Natural killer cell (primary cell): ENCODE measurements at regions not wholly inside any gene's neighbourhood (a gene's known extent, or its start where the extent isn't known, plus 50 kb on each side); places are given as distances from the start of the nearest gene placed in this dataset.
A peak's percentile ranks its signal among the peaks of the same experiment; 100 is the strongest.

ENCODE experiments used
- ATAC-seq, 3 donors: fragments of 150-1000 bp in 2 of 3; fragments of 200-7000 bp in 1 of 3; cut with Tn5 transposase; 1 replicate in 1 of 3; 2 replicates in 2 of 3; pipeline ENCODE4 v1.10.0; 2021; ENCODE audit warnings: mild to moderate bottlenecking in 2 of 3, moderate library complexity in 2 of 3
- DNase-seq, 2 donors: peaks; one replicate each; pipeline versions ENCODE4 v3.0.0 to v3.0.0-alpha.2; 2013 to 2021; ENCODE audit warnings: mixed read lengths in 1 of 2
- H3K27ac ChIP-seq: one replicate; pipeline ENCODE4 v1.5.1; 2013; ENCODE audit warnings: mild to moderate bottlenecking, low read length
- H3K27me3 ChIP-seq: one replicate; pipeline ENCODE4 v1.6.1; 2013; ENCODE audit warnings: low read length; ENCODE audit not compliant: control insufficient read depth, insufficient read depth
- H3K36me3 ChIP-seq: one replicate; pipeline ENCODE4 v1.6.1; 2013; ENCODE audit warnings: low read length; ENCODE audit not compliant: control insufficient read depth, insufficient read depth
- H3K4me1 ChIP-seq: one replicate; pipeline ENCODE4 v1.6.1; 2013; ENCODE audit warnings: low read length; ENCODE audit not compliant: control insufficient read depth, insufficient read depth
- H3K4me3 ChIP-seq: one replicate; pipeline ENCODE4 v1.5.1; 2013; ENCODE audit warnings: low read length
- H3K9me3 ChIP-seq: one replicate; pipeline ENCODE4 v1.6.1; 2013; ENCODE audit warnings: low read length; ENCODE audit not compliant: control insufficient read depth, insufficient read depth
- H3K27ac Mint-ChIP-seq, 2 donors: one replicate each; pipeline ENCODE4 v1.8.0; 2022; ENCODE audit warnings: mild to moderate bottlenecking in 2 of 2, mixed read lengths in 2 of 2, moderate library complexity in 1 of 2
- H3K27me3 Mint-ChIP-seq, 2 donors: one replicate each; pipeline ENCODE4 v1.8.0; 2022; ENCODE audit warnings: low read depth in 2 of 2, mixed read lengths in 2 of 2
- H3K36me3 Mint-ChIP-seq: one replicate; pipeline ENCODE4 v1.8.0; 2022; ENCODE audit warnings: mixed read lengths
- H3K4me1 Mint-ChIP-seq, 2 donors: one replicate each; pipeline ENCODE4 v1.8.0; 2022; ENCODE audit warnings: mixed read lengths in 2 of 2
- H3K4me3 Mint-ChIP-seq: one replicate; pipeline ENCODE4 v1.8.0; 2022; ENCODE audit warnings: mild to moderate bottlenecking, moderate library complexity, mixed read lengths
- H3K9me3 Mint-ChIP-seq, 2 donors: one replicate each; pipeline ENCODE4 v1.8.0; 2022; ENCODE audit warnings: mixed read lengths in 2 of 2
- WGBS: methylation state at CpG from one replicate; pipeline ENCODE4 v1.1.7; 2013; ENCODE audit warnings: missing lambda C conversion rate; ENCODE audit not compliant: insufficient coverage; 5-methylcytosine and 5-hydroxymethylcytosine counted together
- intact Hi-C: fragments of 100-400 bp; cut with micrococcal nuclease; formaldehyde crosslinking; loops from one replicate; pipeline ENCODE4 v1.14.2; 2022
- TF ChIP-seq, protein P1 (sequence below): fragments of 200-600 bp; IDR thresholded peaks from one replicate; pipeline ENCODE4 v1.8.0; 2022; ENCODE audit warnings: antibody characterized with exemption

- no peak overlapping the region for H3K27ac Mint-ChIP-seq
- no peaks in the 10 kb centered on the region for H3K9me3 Mint-ChIP-seq
- intact Hi-C loops, result no loop called here
- no peak overlapping the region for H3K27ac ChIP-seq
- TF ChIP-seq, protein P1, sequence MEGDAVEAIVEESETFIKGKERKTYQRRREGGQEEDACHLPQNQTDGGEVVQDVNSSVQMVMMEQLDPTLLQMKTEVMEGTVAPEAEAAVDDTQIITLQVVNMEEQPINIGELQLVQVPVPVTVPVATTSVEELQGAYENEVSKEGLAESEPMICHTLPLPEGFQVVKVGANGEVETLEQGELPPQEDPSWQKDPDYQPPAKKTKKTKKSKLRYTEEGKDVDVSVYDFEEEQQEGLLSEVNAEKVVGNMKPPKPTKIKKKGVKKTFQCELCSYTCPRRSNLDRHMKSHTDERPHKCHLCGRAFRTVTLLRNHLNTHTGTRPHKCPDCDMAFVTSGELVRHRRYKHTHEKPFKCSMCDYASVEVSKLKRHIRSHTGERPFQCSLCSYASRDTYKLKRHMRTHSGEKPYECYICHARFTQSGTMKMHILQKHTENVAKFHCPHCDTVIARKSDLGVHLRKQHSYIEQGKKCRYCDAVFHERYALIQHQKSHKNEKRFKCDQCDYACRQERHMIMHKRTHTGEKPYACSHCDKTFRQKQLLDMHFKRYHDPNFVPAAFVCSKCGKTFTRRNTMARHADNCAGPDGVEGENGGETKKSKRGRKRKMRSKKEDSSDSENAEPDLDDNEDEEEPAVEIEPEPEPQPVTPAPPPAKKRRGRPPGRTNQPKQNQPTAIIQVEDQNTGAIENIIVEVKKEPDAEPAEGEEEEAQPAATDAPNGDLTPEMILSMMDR, result no peak
- peaks cover 6 to 13% of the 10 kb centered on the region in 2 donors for H3K4me1 Mint-ChIP-seq
- H3K36me3 Mint-ChIP-seq, result no peaks in the 10 kb centered on the region
- H3K27me3 ChIP-seq, result peaks cover 12% of the 10 kb centered on the region
- H3K4me3 Mint-ChIP-seq, result no peak overlapping the region
- H3K36me3 ChIP-seq, result no peaks in the 10 kb centered on the region
- peaks cover 39% of the 10 kb centered on the region for H3K4me1 ChIP-seq
- DNase-seq, result peak in 1 of 2 donors; percentile 15
- peak; percentile 18 to 34 (median 22) for ATAC-seq
- no peak overlapping the region for H3K4me3 ChIP-seq
- peaks cover 16 to 17% of the 10 kb centered on the region in 2 donors for H3K27me3 Mint-ChIP-seq
- H3K9me3 ChIP-seq, result no peaks in the 10 kb centered on the region
- WGBS, result 62% methylated on average over 6 of the region's 6 CpGs
These were observed 63.2 kb upstream of the SLC24A4 start for GRCh38 chr14:92259613-92260357.

DNA sequence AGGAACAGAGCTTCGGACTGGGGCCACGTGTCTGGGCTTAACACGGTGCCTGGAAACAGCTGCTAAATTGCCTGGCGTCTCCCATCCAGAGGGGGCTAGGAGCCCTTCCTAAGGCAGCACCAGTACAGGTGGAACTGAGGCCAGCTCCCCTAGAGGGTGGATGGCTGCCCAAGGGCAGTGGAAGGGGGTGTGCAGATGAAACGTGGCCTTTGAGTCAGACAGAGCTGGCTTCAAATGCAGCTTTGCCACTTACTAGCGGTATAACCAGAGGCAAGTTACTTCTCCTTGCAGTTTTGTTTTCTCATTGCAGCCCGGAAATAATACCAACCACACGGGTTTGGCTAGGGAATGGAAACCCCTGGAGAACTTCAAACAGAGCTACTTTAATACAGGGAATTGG, 59.3 kb upstream of the SLC24A4 start:
- Histone ChIP-seq H3K27me3 (no peaks in the 10 kb centered on the region), H3K27ac (no peak overlapping the region), H3K4me3 (no peak overlapping the region), H3K4me1 (peaks cover 31% of the 10 kb centered on the region), H3K9me3 (no peaks in the 10 kb centered on the region), H3K36me3 (no peaks in the 10 kb centered on the region)
- Mint-ChIP-seq H3K27ac (no peak overlapping the region), H3K4me3 (no peak overlapping the region), H3K9me3 (no peaks in the 10 kb centered on the region), H3K27me3 (peaks cover 0 to 2% of the 10 kb centered on the region in 2 donors), H3K36me3 (no peaks in the 10 kb centered on the region), H3K4me1 (peaks cover 0 to 7% of the 10 kb centered on the region in 2 donors)
- WGBS, result 58% methylated on average over 8 of the region's 8 CpGs
- intact Hi-C loops, result no loop called here
- ATAC-seq (no peak), DNase-seq (no peak)
- TF ChIP-seq, protein P1, result no peak

DNA sequence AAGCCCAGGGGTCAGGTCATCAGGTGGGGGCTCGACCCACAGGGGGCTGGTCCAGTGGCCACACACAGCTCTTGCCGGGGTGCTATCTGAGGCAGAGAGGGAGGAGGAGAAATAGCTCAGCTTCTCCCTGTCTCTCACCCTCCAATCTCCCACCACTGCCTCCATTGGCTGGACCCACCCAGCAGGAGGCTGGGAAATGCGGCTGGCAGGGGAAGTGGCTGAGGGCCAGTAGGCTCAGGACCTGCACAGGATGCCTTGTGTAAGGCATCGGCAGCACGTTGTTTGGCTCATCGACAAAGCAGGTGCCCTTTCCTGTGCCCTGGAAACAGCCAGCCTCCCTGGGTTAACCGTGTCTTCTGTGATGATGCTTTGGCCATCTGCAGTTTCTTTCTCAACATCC, 58.8 kb upstream of the SLC24A4 start:
- Mint-ChIP-seq H3K27me3 (peaks cover 3 to 4% of the 10 kb centered on the region in 2 donors), H3K9me3 (no peaks in the 10 kb centered on the region)
- WGBS, result 41% methylated on average over 6 of the region's 7 CpGs

More for the DNA sequence above, 58.8 kb upstream of the SLC24A4 start:
- TF ChIP-seq, protein P1, result no peak
- Histone ChIP-seq H3K36me3 (no peaks in the 10 kb centered on the region), H3K27ac (peak overlapping the region; percentile 15), H3K4me3 (no peak overlapping the region), H3K4me1 (peaks cover 26% of the 10 kb centered on the region), H3K27me3 (no peaks in the 10 kb centered on the region), H3K9me3 (no peaks in the 10 kb centered on the region)
- Mint-ChIP-seq H3K4me3 (no peak overlapping the region), H3K4me1 (peaks cover 0 to 7% of the 10 kb centered on the region in 2 donors), H3K27ac (no peak overlapping the region), H3K36me3 (no peaks in the 10 kb centered on the region)
- intact Hi-C loops, result no loop called here
- no peak for ATAC-seq
- no peak for DNase-seq
